Retina (tissue), 1 donor: ENCODE measurements at regions not wholly inside any gene's neighbourhood (a gene's known extent, or its start where the extent isn't known, plus 50 kb on each side); places are given as distances from the start of the nearest gene placed in this dataset.

ENCODE experiments used
- DNase-seq: peaks from one replicate; pipeline ENCODE4 v3.0.0-alpha.2; 2016

GRCh38 chr15:95265419-95265997 lies 1034.1 kb downstream of the MCTP2 start:
- no peak for DNase-seq

GRCh38 chr15:95266451-95267061 lies 1035.2 kb downstream of the MCTP2 start:
- DNase-seq: no peak

GRCh38 chr15:95267481-95267880 lies 1036.1 kb downstream of the MCTP2 start:
- DNase-seq: no peak

GRCh38 chr15:95269242-95270183 lies 1038.2 kb downstream of the MCTP2 start:
- no peak for DNase-seq

GRCh38 chr15:95274101-95274500 lies 1042.7 kb downstream of the MCTP2 start:
- DNase-seq: no peak

GRCh38 chr15:95277266-95277665 lies 1045.9 kb downstream of the MCTP2 start:
- DNase-seq: no peak

- DNase-seq: no peak
Measured at GRCh38 chr15:95278532-95279245, 1047.3 kb downstream of the MCTP2 start.

- no peak for DNase-seq
Measured at GRCh38 chr15:95279277-95280019, 1048.1 kb downstream of the MCTP2 start.

GRCh38 chr15:95280711-95281110 lies 1049.3 kb downstream of the MCTP2 start:
- no peak for DNase-seq

GRCh38 chr15:95281470-95281869 lies 1049.0 kb upstream of the NR2F2 start:
- DNase-seq: no peak

- DNase-seq: no peak
Measured at GRCh38 chr15:95284492-95284891, 1046.0 kb upstream of the NR2F2 start.

GRCh38 chr15:95284933-95285421 lies 1045.5 kb upstream of the NR2F2 start:
- DNase-seq: peak; percentile 56

GRCh38 chr15:95286352-95286880 lies 1044.1 kb upstream of the NR2F2 start:
- DNase-seq: peak; percentile 59

GRCh38 chr15:95287720-95288103 lies 1042.8 kb upstream of the NR2F2 start:
- peak; percentile 56 for DNase-seq

GRCh38 chr15:95288626-95289025 lies 1041.9 kb upstream of the NR2F2 start:
- no peak for DNase-seq

GRCh38 chr15:95290176-95290974 lies 1040.1 kb upstream of the NR2F2 start:
- peak; percentile 46 for DNase-seq

GRCh38 chr15:95291898-95292472 lies 1038.5 kb upstream of the NR2F2 start:
- DNase-seq: peak; percentile 49

GRCh38 chr15:95292785-95293450 lies 1037.6 kb upstream of the NR2F2 start:
- peak; percentile 60 for DNase-seq

GRCh38 chr15:95293456-95294031 lies 1037.0 kb upstream of the NR2F2 start:
- no peak for DNase-seq

- DNase-seq: no peak
Measured at GRCh38 chr15:95295363-95295762, 1035.1 kb upstream of the NR2F2 start.
